ENCODE measurements at regions not wholly inside any gene's neighbourhood (a gene's known extent, or its start where the extent isn't known, plus 50 kb on each side); places are given as distances from the start of the nearest gene placed in this dataset.
A peak's percentile ranks its signal among the peaks of the same experiment; 100 is the strongest.

- H4K20me1 ChIP-seq (ENCODE audit: control insufficient read depth, insufficient read depth) = no peaks in the 10 kb centered on the region
- ChIA-PET POLR2A (no interaction called here), RAD21 (ENCODE audit: unreplicated experiment) (interaction anchor here (0.9 to 1.2 kb wide), 2 partner anchors 420 to 910 kb away, joined by 3 to 5 read pairs; no protein-coding TSS in a partner anchor), CTCF (interaction anchor here (0.7 to 1.9 kb wide), 3 partner anchors 86 to 910 kb away, joined by 3 to 11 read pairs (median 7); no protein-coding TSS in a partner anchor), SMC1A (ENCODE audit: uncharacterized antibody, unreplicated experiment) (interaction anchor here (0.6 to 0.7 kb wide), 2 partner anchors 167 to 419 kb away, joined by 3 read pairs; no protein-coding TSS in a partner anchor)
- no peaks in the 10 kb centered on the region for H3K4me1 ChIP-seq (ENCODE audit: control insufficient read depth, insufficient read depth, low read length)
- no peaks in the 10 kb centered on the region for H3K27me3 ChIP-seq (replicated peaks in 1 of 2; ENCODE audit: control insufficient read depth in 2 of 2, insufficient read depth in 2 of 2, low read length in 1 of 2)
- no peak overlapping the region for H2AFZ ChIP-seq (ENCODE audit: control insufficient read depth, low read depth, low read length)
- no TSS peak for BruUV-seq (replicated peaks)
- TF ChIP-seq RAD21 (IDR thresholded peaks at IDR 0.05; ENCODE audit: insufficient read depth, low read depth, low read length) = peak; percentile 24; the same call in 1 of the 2 replicates
- TF ChIP-seq POLR2A (IDR thresholded peaks at IDR 0.05; ENCODE audit: low read depth, low read length) = no peak
- TF ChIP-seq SREBF2 (IDR thresholded peaks at IDR 0.05; ENCODE audit: low read length) = no peak
- peak; percentile 19; the same call in 1 of the 2 replicates for TF ChIP-seq SMC3 (IDR thresholded peaks at IDR 0.05; ENCODE audit: borderline replicate concordance, low read length)
- TF ChIP-seq, protein P1, sequence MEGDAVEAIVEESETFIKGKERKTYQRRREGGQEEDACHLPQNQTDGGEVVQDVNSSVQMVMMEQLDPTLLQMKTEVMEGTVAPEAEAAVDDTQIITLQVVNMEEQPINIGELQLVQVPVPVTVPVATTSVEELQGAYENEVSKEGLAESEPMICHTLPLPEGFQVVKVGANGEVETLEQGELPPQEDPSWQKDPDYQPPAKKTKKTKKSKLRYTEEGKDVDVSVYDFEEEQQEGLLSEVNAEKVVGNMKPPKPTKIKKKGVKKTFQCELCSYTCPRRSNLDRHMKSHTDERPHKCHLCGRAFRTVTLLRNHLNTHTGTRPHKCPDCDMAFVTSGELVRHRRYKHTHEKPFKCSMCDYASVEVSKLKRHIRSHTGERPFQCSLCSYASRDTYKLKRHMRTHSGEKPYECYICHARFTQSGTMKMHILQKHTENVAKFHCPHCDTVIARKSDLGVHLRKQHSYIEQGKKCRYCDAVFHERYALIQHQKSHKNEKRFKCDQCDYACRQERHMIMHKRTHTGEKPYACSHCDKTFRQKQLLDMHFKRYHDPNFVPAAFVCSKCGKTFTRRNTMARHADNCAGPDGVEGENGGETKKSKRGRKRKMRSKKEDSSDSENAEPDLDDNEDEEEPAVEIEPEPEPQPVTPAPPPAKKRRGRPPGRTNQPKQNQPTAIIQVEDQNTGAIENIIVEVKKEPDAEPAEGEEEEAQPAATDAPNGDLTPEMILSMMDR (IDR thresholded peaks at IDR 0.05 in 2 of 3, conservative IDR thresholded peaks at IDR 0.05 in 1 of 3; ENCODE audit: control insufficient read depth in 2 of 3, extremely low read depth in 1 of 3, insufficient read depth in 1 of 3, low read depth in 3 of 3, low read length in 3 of 3) = peak; percentile 29 to 48 (median 41); a peak in 5 of 6 replicates
- H3K9me3 ChIP-seq (replicated peaks; ENCODE audit: control insufficient read depth, insufficient read depth, low read length) = no peaks in the 10 kb centered on the region
- DNase-seq (ENCODE audit: low read depth, low spot score) (no peak), ATAC-seq (peak; percentile 74), FAIRE-seq (no peak)
- H3K4me3 ChIP-seq = no peak overlapping the region
- no peaks in the 10 kb centered on the region for H3K36me3 ChIP-seq (ENCODE audit: control insufficient read depth in 2 of 2, insufficient read depth in 2 of 2, low read length in 1 of 2)
- H3K9ac ChIP-seq (ENCODE audit: control insufficient read depth, insufficient read depth, low read length) = no peak overlapping the region
- no peak overlapping the region for H3K4me2 ChIP-seq (ENCODE audit: control insufficient read depth, insufficient read depth)
- H3K79me2 ChIP-seq (ENCODE audit: control insufficient read depth, insufficient read depth, low read length) = no peaks in the 10 kb centered on the region
- in situ Hi-C loops (cut with MboI) (no loop called here), intact Hi-C loops (cut with micrococcal nuclease; ENCODE audit: unreplicated experiment) (loop anchor here (2.0 kb wide), 1 partner anchor 420 kb away; no protein-coding TSS in a partner anchor)
- 70% methylated on average over 2 of the region's 2 CpGs for WGBS (ENCODE audit: insufficient coverage, insufficient replicate concordance, low lambda C conversion rate, missing lambda C conversion rate)
- no peak overlapping the region for H3K27ac ChIP-seq (ENCODE audit: control insufficient read depth, insufficient read depth)
Observed at GRCh38 chr1:102550729-102551384, 554.1 kb upstream of the OLFM3 start.
